GM19452 (cell line): ENCODE measurements at regions not wholly inside any gene's neighbourhood (a gene's known extent, or its start where the extent isn't known, plus 50 kb on each side); places are given as distances from the start of the nearest gene placed in this dataset.
"Not testable (repeated sequence)": the region's sequence is repeated elsewhere in the genome, so short reads cannot be mapped to it uniquely, and the experiment has no call there.

Experiments used
- ATAC-seq: cut with Tn5 transposase; IDR thresholded peaks from one replicate; pipeline ENCODE4 v1.9.1; 2021; ENCODE audit not compliant: unreplicated experiment

- no peak for ATAC-seq
Observed at GRCh38 chr13:82259284-82259683, 1623.0 kb downstream of the SLITRK1 start.

GRCh38 chr13:82257790-82258507 lies 1624.3 kb downstream of the SLITRK1 start:
- no peak for ATAC-seq

GRCh38 chr13:82248762-82249161 lies 1633.5 kb downstream of the SLITRK1 start:
- no peak for ATAC-seq

- ATAC-seq = no peak
Observed at GRCh38 chr13:82245860-82246259, 1636.4 kb downstream of the SLITRK1 start.

GRCh38 chr13:82224806-82225205 lies 1657.5 kb downstream of the SLITRK1 start:
- ATAC-seq = no peak

- no peak for ATAC-seq
Observed at GRCh38 chr13:82221621-82222020, 1660.7 kb downstream of the SLITRK1 start.

GRCh38 chr13:82220641-82221040 lies 1661.6 kb downstream of the SLITRK1 start:
- ATAC-seq = no peak

GRCh38 chr13:82216165-82216564 lies 1666.1 kb downstream of the SLITRK1 start:
- ATAC-seq = no peak

GRCh38 chr13:82214341-82214740 lies 1667.9 kb downstream of the SLITRK1 start:
- no peak for ATAC-seq

GRCh38 chr13:82206241-82206640 lies 1676.0 kb downstream of the SLITRK1 start:
- no peak for ATAC-seq

- ATAC-seq = no peak
Observed at GRCh38 chr13:82202398-82202797, 1679.9 kb downstream of the SLITRK1 start.

GRCh38 chr13:82196087-82196486 lies 1686.2 kb downstream of the SLITRK1 start:
- ATAC-seq = no peak

- ATAC-seq = no peak
Observed at GRCh38 chr13:82187227-82187626, 1695.0 kb downstream of the SLITRK1 start.

- ATAC-seq = no peak
Observed at GRCh38 chr13:82176751-82177150, 1705.5 kb downstream of the SLITRK1 start.

- no peak for ATAC-seq
Observed at GRCh38 chr13:82165396-82166174, 1716.7 kb downstream of the SLITRK1 start.

GRCh38 chr13:82164780-82165395 lies 1717.4 kb downstream of the SLITRK1 start:
- ATAC-seq = not testable (repeated sequence)

- no peak for ATAC-seq
Observed at GRCh38 chr13:82147526-82147925, 1734.7 kb downstream of the SLITRK1 start.

GRCh38 chr13:82136880-82137279 lies 1745.4 kb downstream of the SLITRK1 start:
- ATAC-seq = no peak

- ATAC-seq = no peak
Observed at GRCh38 chr13:82129281-82129680, 1753.0 kb downstream of the SLITRK1 start.

GRCh38 chr13:82118589-82118988 lies 1763.7 kb downstream of the SLITRK1 start:
- no peak for ATAC-seq

- no peak for ATAC-seq
Observed at GRCh38 chr13:82116422-82116989, 1765.8 kb downstream of the SLITRK1 start.

- ATAC-seq = no peak
Observed at GRCh38 chr13:82115391-82115790, 1766.9 kb downstream of the SLITRK1 start.
